Parathyroid adenoma (tissue), 2 donors: ENCODE measurements at regions not wholly inside any gene's neighbourhood (a gene's known extent, or its start where the extent isn't known, plus 50 kb on each side); places are given as distances from the start of the nearest gene placed in this dataset.

Experiments
- H2AFZ ChIP-seq: fragments of 300-600 bp; sonication (generic); one replicate; pipeline ENCODE4 v1.7.0; 2017; ENCODE audit warnings: antibody characterized with exemption, mild to moderate bottlenecking
- H3K27ac ChIP-seq: fragments of 300-600 bp; sonication (generic); one replicate; pipeline ENCODE4 v1.7.0; 2017
- H3K27me3 ChIP-seq: fragments of 300-600 bp; sonication (generic); one replicate; pipeline ENCODE4 v1.7.0; 2017; ENCODE audit warnings: low read length; ENCODE audit not compliant: control insufficient read depth, insufficient read depth
- H3K36me3 ChIP-seq: fragments of 300-600 bp; sonication (generic); one replicate; pipeline ENCODE4 v1.7.0; 2017; ENCODE audit warnings: low read length; ENCODE audit not compliant: control insufficient read depth, insufficient read depth
- H3K4me1 ChIP-seq: fragments of 300-600 bp; sonication (generic); one replicate; pipeline ENCODE4 v1.7.0; 2017; ENCODE audit warnings: control low read depth
- H3K4me2 ChIP-seq: fragments of 300-600 bp; sonication (generic); one replicate; pipeline ENCODE4 v1.7.0; 2017; ENCODE audit warnings: low read length
- H3K4me3 ChIP-seq: fragments of 300-600 bp; sonication (generic); one replicate; pipeline ENCODE4 v1.7.0; 2017; ENCODE audit warnings: low read depth, low read length
- H3K79me2 ChIP-seq: fragments of 300-600 bp; sonication (generic); one replicate; pipeline ENCODE4 v1.7.0; 2017; ENCODE audit warnings: control low read depth
- H3K9ac ChIP-seq: fragments of 300-600 bp; sonication (generic); one replicate; pipeline ENCODE4 v1.7.0; 2017; ENCODE audit warnings: mild to moderate bottlenecking
- H3K9me3 ChIP-seq: fragments of 300-600 bp; sonication (generic); one replicate; pipeline ENCODE4 v1.7.0; 2017; ENCODE audit warnings: low read length; ENCODE audit not compliant: control insufficient read depth
- TF ChIP-seq, protein P1 (sequence below): fragments of 300-600 bp; sonication (generic); IDR thresholded peaks from one replicate; pipeline ENCODE4 v1.7.0; 2017; ENCODE audit warnings: antibody characterized with exemption, mild to moderate bottlenecking
- donor health status: primary hyperparathyroidism.

DNA sequence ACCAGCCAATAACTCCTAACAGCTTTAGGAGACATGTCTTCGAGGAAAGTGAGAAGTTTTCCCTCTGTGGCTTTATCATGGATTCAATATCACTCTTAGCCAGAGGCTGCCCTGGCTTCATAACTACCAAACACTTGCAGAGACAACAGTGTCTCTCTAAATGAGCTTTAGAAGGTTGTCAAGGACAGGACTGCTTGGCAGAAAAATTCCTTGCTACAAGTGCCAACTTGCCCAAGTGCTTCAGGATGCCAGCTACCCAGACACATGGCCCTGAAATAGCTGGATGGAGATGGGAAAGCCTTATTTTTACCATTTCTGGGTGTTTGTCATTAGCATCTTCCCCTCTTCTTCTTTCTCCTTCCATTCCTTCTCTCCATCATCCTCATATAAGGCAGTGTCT, 137.1 kb upstream of the MDFIC start:
- H3K36me3 ChIP-seq, result no peaks in the 10 kb centered on the region
- H3K79me2 ChIP-seq, result no peaks in the 10 kb centered on the region
- TF ChIP-seq, protein P1, sequence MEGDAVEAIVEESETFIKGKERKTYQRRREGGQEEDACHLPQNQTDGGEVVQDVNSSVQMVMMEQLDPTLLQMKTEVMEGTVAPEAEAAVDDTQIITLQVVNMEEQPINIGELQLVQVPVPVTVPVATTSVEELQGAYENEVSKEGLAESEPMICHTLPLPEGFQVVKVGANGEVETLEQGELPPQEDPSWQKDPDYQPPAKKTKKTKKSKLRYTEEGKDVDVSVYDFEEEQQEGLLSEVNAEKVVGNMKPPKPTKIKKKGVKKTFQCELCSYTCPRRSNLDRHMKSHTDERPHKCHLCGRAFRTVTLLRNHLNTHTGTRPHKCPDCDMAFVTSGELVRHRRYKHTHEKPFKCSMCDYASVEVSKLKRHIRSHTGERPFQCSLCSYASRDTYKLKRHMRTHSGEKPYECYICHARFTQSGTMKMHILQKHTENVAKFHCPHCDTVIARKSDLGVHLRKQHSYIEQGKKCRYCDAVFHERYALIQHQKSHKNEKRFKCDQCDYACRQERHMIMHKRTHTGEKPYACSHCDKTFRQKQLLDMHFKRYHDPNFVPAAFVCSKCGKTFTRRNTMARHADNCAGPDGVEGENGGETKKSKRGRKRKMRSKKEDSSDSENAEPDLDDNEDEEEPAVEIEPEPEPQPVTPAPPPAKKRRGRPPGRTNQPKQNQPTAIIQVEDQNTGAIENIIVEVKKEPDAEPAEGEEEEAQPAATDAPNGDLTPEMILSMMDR, result no peak

GRCh38 chr7:114785496-114785895, 136.4 kb upstream of the MDFIC start:
- H3K27me3 ChIP-seq, result no peaks in the 10 kb centered on the region
- H3K4me2 ChIP-seq, result no peak overlapping the region
- H3K4me3 ChIP-seq, result no peak overlapping the region
- no peak overlapping the region for H3K9ac ChIP-seq
- H3K79me2 ChIP-seq, result no peaks in the 10 kb centered on the region
- no peak overlapping the region for H2AFZ ChIP-seq
- no peaks in the 10 kb centered on the region for H3K36me3 ChIP-seq
- H3K4me1 ChIP-seq, result no peaks in the 10 kb centered on the region
- no peaks in the 10 kb centered on the region for H3K9me3 ChIP-seq
- H3K27ac ChIP-seq, result no peak overlapping the region
- TF ChIP-seq, protein P1, result no peak

More for the DNA sequence above, 137.1 kb upstream of the MDFIC start:
- Histone ChIP-seq H3K4me3 (no peak overlapping the region), H3K9me3 (no peaks in the 10 kb centered on the region), H3K27ac (no peak overlapping the region), H3K9ac (no peak overlapping the region), H3K27me3 (no peaks in the 10 kb centered on the region), H2AFZ (no peak overlapping the region), H3K4me2 (no peak overlapping the region), H3K4me1 (no peaks in the 10 kb centered on the region)

DNA sequence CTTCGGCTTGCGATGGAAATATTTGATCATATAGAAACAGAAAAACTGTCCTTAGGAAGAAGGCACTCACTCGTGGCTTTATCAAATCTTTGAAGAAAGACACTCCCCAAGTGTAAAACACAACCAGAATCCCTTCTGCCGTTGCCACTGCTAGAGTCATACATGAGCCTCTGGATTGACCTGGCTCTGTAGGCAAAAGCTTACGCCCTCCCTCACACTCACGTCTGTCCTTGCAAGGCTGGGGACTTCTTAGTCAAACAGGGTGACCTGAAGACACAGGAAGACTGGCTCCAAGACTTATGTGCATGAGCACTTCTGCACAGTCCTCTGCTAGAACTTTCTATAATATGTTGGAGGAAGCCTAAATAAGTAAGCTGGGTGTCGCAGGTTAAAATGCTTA, 135.4 kb upstream of the MDFIC start:
- H2AFZ ChIP-seq, result no peak overlapping the region
- H3K4me1 ChIP-seq, result no peaks in the 10 kb centered on the region
- H3K79me2 ChIP-seq, result no peaks in the 10 kb centered on the region
- H3K36me3 ChIP-seq, result no peaks in the 10 kb centered on the region
- H3K9me3 ChIP-seq, result no peaks in the 10 kb centered on the region
- no peaks in the 10 kb centered on the region for H3K27me3 ChIP-seq
- no peak overlapping the region for H3K4me2 ChIP-seq
- H3K4me3 ChIP-seq, result no peak overlapping the region
- TF ChIP-seq, protein P1, result no peak
- no peak overlapping the region for H3K9ac ChIP-seq
- H3K27ac ChIP-seq, result no peak overlapping the region

- no peak overlapping the region for H3K9ac ChIP-seq
Observed at GRCh38 chr7:114787556-114787955, 134.3 kb upstream of the MDFIC start.

GRCh38 chr7:114788706-114789105, 133.2 kb upstream of the MDFIC start:
- no peak overlapping the region for H2AFZ ChIP-seq
- no peaks in the 10 kb centered on the region for H3K9me3 ChIP-seq
- H3K4me1 ChIP-seq, result no peaks in the 10 kb centered on the region
- no peak overlapping the region for H3K9ac ChIP-seq
- H3K4me2 ChIP-seq, result no peak overlapping the region
- no peaks in the 10 kb centered on the region for H3K27me3 ChIP-seq
- H3K27ac ChIP-seq, result no peak overlapping the region
- no peaks in the 10 kb centered on the region for H3K36me3 ChIP-seq
- no peak overlapping the region for H3K4me3 ChIP-seq
- H3K79me2 ChIP-seq, result no peaks in the 10 kb centered on the region
- TF ChIP-seq, protein P1, result no peak

More at GRCh38 chr7:114787556-114787955, 134.3 kb upstream of the MDFIC start:
- Histone ChIP-seq H3K4me1 (no peaks in the 10 kb centered on the region), H3K9me3 (no peaks in the 10 kb centered on the region), H3K36me3 (no peaks in the 10 kb centered on the region), H3K4me2 (no peak overlapping the region), H3K4me3 (no peak overlapping the region), H3K79me2 (no peaks in the 10 kb centered on the region), H3K27me3 (no peaks in the 10 kb centered on the region), H3K27ac (no peak overlapping the region), H2AFZ (no peak overlapping the region)
- TF ChIP-seq, protein P1, result no peak
